ENCODE measurements at regions not wholly inside any gene's neighbourhood (a gene's known extent, or its start where the extent isn't known, plus 50 kb on each side); places are given as distances from the start of the nearest gene placed in this dataset.
"Not testable (repeated sequence)": the region's sequence is repeated elsewhere in the genome, so short reads cannot be mapped to it uniquely, and the experiment has no call there.

GRCh38 chr10:133785846-133786602 lies 159.4 kb upstream of the FRG2B start:
- H3K27ac Mint-ChIP-seq; intact Hi-C loops (cut with micrococcal nuclease); H3K4me1 Mint-ChIP-seq (ENCODE audit: low read depth); H3K9me3 Mint-ChIP-seq; H3K27me3 Mint-ChIP-seq (ENCODE audit: insufficient read depth); H3K36me3 Mint-ChIP-seq (ENCODE audit: low read depth); H3K4me3 Mint-ChIP-seq: not testable (repeated sequence)
- peak; percentile 0 for DNase-seq (ENCODE audit: low spot score)

- H3K4me3 Mint-ChIP-seq; H3K27ac Mint-ChIP-seq; DNase-seq (ENCODE audit: low spot score); H3K27me3 Mint-ChIP-seq (ENCODE audit: insufficient read depth); H3K36me3 Mint-ChIP-seq (ENCODE audit: low read depth); H3K9me3 Mint-ChIP-seq; H3K4me1 Mint-ChIP-seq (ENCODE audit: low read depth); intact Hi-C loops (cut with micrococcal nuclease): not testable (repeated sequence)
Observed at GRCh38 chr10:133785178-133785577, 158.6 kb upstream of the FRG2B start.

- H3K27ac Mint-ChIP-seq; intact Hi-C loops (cut with micrococcal nuclease); H3K9me3 Mint-ChIP-seq; H3K36me3 Mint-ChIP-seq (ENCODE audit: low read depth); H3K4me1 Mint-ChIP-seq (ENCODE audit: low read depth); DNase-seq (ENCODE audit: low spot score); H3K4me3 Mint-ChIP-seq; H3K27me3 Mint-ChIP-seq (ENCODE audit: insufficient read depth): not testable (repeated sequence)
Observed at GRCh38 chr10:133765308-133765707, 138.7 kb upstream of the FRG2B start.

GRCh38 chr10:133764823-133765209 lies 138.2 kb upstream of the FRG2B start:
- H3K27me3 Mint-ChIP-seq (ENCODE audit: insufficient read depth); H3K9me3 Mint-ChIP-seq; intact Hi-C loops (cut with micrococcal nuclease); H3K27ac Mint-ChIP-seq; H3K4me1 Mint-ChIP-seq (ENCODE audit: low read depth); H3K36me3 Mint-ChIP-seq (ENCODE audit: low read depth); DNase-seq (ENCODE audit: low spot score); H3K4me3 Mint-ChIP-seq: not testable (repeated sequence)

- DNase-seq (ENCODE audit: low spot score), result peak; percentile 0
- H3K27ac Mint-ChIP-seq; H3K36me3 Mint-ChIP-seq (ENCODE audit: low read depth); H3K27me3 Mint-ChIP-seq (ENCODE audit: insufficient read depth); H3K4me1 Mint-ChIP-seq (ENCODE audit: low read depth); intact Hi-C loops (cut with micrococcal nuclease); H3K4me3 Mint-ChIP-seq; H3K9me3 Mint-ChIP-seq: not testable (repeated sequence)
Observed at GRCh38 chr10:133763875-133764822, 137.6 kb upstream of the FRG2B start.

- DNase-seq (ENCODE audit: low spot score); H3K36me3 Mint-ChIP-seq (ENCODE audit: low read depth); intact Hi-C loops (cut with micrococcal nuclease); H3K4me3 Mint-ChIP-seq; H3K9me3 Mint-ChIP-seq; H3K4me1 Mint-ChIP-seq (ENCODE audit: low read depth); H3K27ac Mint-ChIP-seq; H3K27me3 Mint-ChIP-seq (ENCODE audit: insufficient read depth): not testable (repeated sequence)
Observed at GRCh38 chr10:133763190-133763589, 136.6 kb upstream of the FRG2B start.

- H3K4me3 Mint-ChIP-seq; H3K9me3 Mint-ChIP-seq; DNase-seq (ENCODE audit: low spot score); H3K4me1 Mint-ChIP-seq (ENCODE audit: low read depth); intact Hi-C loops (cut with micrococcal nuclease); H3K27me3 Mint-ChIP-seq (ENCODE audit: insufficient read depth); H3K27ac Mint-ChIP-seq; H3K36me3 Mint-ChIP-seq (ENCODE audit: low read depth): not testable (repeated sequence)
Observed at GRCh38 chr10:133753545-133753944, 127.0 kb upstream of the FRG2B start.
